Mucosa of rectum (tissue), 2 donors: ENCODE measurements at regions not wholly inside any gene's neighbourhood (a gene's known extent, or its start where the extent isn't known, plus 50 kb on each side); places are given as distances from the start of the nearest gene placed in this dataset.

ENCODE experiments used
- H3K27ac ChIP-seq, 2 donors: one replicate each; pipeline ENCODE4 v1.7.0; 2013; ENCODE audit warnings: inconsistent platforms in 2 of 2, low read depth in 2 of 2, low read length in 2 of 2
- H3K27me3 ChIP-seq, 2 donors: one replicate each; pipeline ENCODE4 v1.7.0; 2013; ENCODE audit warnings: low read length in 2 of 2; ENCODE audit not compliant: control insufficient read depth in 2 of 2, insufficient read depth in 2 of 2
- H3K36me3 ChIP-seq, 2 donors: one replicate each; pipeline ENCODE4 v1.7.0; 2013; ENCODE audit warnings: low read length in 2 of 2; ENCODE audit not compliant: control insufficient read depth in 2 of 2, insufficient read depth in 2 of 2
- H3K4me1 ChIP-seq, 2 donors: one replicate each; pipeline ENCODE4 v1.7.0; 2013; ENCODE audit warnings: low read length in 2 of 2, mild to moderate bottlenecking in 1 of 2; ENCODE audit not compliant: control insufficient read depth in 2 of 2, insufficient read depth in 2 of 2
- H3K4me3 ChIP-seq, 2 donors: one replicate each; pipeline ENCODE4 v1.7.0; 2013; ENCODE audit warnings: low read length in 2 of 2
- H3K9ac ChIP-seq, 2 donors: one replicate each; pipeline ENCODE4 v1.7.0; 2013; ENCODE audit warnings: low read length in 2 of 2, low read depth in 1 of 2, mild to moderate bottlenecking in 1 of 2
- H3K9me3 ChIP-seq, 2 donors: one replicate each; pipeline ENCODE4 v1.7.0; 2013; ENCODE audit warnings: low read length in 2 of 2; ENCODE audit not compliant: control insufficient read depth in 2 of 2
- donor health status: healthy.
- donor health status: Normal muscosa, but diverticular disease.

DNA sequence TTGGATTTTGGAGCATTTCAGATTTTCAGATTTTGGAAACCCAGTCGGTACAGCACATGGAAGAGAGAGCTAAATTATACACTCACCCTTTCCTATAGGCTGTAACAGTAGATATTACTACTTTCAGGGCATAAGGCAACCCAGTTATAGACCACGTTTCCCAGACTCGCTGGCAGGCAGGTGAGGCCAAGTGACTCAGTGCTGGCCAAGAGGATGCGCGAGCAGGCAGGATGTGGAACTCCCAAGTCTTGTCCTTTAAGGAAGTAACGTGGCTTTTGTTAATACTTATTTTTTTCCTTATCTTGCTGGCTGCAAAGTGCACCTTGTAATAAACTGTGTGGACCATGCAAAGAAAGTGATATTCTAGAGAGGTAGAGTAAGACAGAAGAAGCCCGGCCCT is 1160.1 kb downstream of the GATA3 start:
- H3K9me3 ChIP-seq, result no peaks in the 10 kb centered on the region
- no peaks in the 10 kb centered on the region for H3K4me1 ChIP-seq
- H3K9ac ChIP-seq, result no peak overlapping the region
- H3K27me3 ChIP-seq, result no peaks in the 10 kb centered on the region
- H3K27ac ChIP-seq, result no peak overlapping the region
- no peaks in the 10 kb centered on the region for H3K36me3 ChIP-seq
- H3K4me3 ChIP-seq, result no peak overlapping the region

DNA sequence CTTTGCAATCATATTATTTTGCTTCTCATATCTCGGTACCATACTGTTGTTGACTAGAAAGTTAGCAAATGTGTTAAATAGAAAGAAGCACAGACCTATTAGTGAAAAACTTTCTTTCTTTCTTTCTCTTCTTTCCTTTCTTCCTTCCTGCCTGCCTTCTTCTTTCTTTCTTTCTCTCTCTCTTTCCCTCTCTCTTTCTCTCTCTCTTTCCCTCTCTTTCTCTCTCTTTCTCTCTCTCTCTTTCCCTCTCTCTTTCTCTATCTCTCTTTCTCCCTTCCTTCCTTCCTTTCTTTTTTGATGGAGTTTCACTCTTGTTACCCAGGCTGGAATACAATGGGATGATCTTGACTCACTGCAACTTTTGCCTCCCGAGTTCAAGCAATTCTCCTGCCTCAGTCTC is 1160.6 kb downstream of the GATA3 start:
- no peaks in the 10 kb centered on the region for H3K9me3 ChIP-seq
- H3K27me3 ChIP-seq, result no peaks in the 10 kb centered on the region
- H3K4me1 ChIP-seq, result no peaks in the 10 kb centered on the region
- H3K27ac ChIP-seq, result no peak overlapping the region
- H3K4me3 ChIP-seq, result no peak overlapping the region
- no peaks in the 10 kb centered on the region for H3K36me3 ChIP-seq
- no peak overlapping the region for H3K9ac ChIP-seq

DNA sequence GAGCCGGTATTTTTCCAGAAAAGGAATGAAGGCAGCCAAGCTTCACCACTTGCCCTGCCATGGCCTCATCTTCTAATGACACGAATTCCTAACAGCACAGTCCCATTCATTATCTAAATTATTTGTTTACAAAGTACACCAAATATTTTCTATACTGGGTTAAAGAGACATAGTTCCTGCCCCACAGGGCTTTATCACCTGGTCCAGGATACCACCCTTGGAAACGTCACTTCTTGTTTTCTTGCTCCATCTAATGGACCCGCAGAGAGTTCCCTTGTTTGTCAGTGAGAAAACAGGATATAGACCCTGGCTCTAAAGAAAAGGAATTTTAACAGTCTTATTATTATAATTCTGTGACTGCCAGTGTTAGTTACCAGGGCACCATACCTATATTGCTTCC is 1165.4 kb downstream of the GATA3 start:
- Histone ChIP-seq H3K4me3 (no peak overlapping the region), H3K9me3 (no peaks in the 10 kb centered on the region), H3K4me1 (no peaks in the 10 kb centered on the region), H3K27me3 (no peaks in the 10 kb centered on the region), H3K27ac (no peak overlapping the region), H3K36me3 (no peaks in the 10 kb centered on the region), H3K9ac (no peak overlapping the region)

DNA sequence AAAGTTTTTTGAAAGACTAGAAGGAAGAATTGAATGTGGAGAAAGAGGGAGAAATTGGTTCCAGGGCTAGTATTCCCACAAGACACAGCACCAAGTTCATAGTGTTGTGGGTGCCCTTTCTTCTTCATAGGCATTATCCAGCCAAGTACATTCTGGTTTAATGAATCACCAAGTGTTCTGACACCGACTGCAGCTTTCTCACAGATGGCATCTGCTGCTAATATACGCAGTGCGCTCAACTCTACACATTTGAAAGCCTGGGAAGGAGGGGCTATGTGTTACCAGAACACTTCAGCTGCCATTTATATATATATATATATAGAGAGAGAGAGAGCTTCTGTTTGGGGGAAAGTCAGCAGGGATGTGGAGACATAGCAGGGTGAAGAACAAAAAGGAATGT is 1168.4 kb downstream of the GATA3 start:
- no peak overlapping the region for H3K4me3 ChIP-seq
- no peaks in the 10 kb centered on the region for H3K4me1 ChIP-seq

DNA sequence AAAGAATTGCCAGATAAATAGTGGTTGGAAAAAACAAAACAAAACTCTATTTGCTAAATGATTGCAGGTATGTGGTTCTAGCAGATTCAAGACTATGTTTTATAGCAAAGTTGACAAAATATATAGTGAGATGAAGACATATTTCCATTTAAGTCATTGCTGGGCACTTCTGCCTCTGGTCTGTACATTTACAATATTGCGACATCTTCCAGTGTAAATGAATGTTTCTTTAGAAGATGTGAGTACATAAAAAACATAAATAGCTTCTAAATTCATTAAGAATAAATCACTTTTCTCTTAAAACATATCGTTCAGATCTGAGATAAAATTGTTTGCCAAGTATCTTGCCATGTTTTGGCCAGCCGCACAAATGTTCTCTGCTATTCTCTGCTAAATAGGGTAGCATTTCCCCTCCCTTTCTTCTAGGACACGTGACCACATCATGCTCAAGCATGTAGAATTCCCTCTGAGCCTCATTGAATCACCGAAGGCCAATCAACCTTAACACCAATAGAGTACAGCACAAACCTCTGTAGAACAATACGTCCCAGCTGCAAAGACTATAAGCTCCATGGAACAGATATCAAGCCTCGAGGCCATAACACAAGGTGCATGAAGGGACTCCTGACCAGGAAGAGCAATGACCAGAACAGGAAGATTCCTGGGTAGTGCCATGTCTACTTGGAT is 1173.3 kb downstream of the GATA3 start:
- H3K9ac ChIP-seq, result no peak overlapping the region
- H3K27ac ChIP-seq, result no peak overlapping the region
- H3K36me3 ChIP-seq, result no peaks in the 10 kb centered on the region
- no peaks in the 10 kb centered on the region for H3K27me3 ChIP-seq
- H3K4me1 ChIP-seq, result no peaks in the 10 kb centered on the region
- H3K4me3 ChIP-seq, result no peak overlapping the region
- H3K9me3 ChIP-seq, result no peaks in the 10 kb centered on the region

More for the DNA sequence above, 1168.4 kb downstream of the GATA3 start:
- Histone ChIP-seq H3K27me3 (no peaks in the 10 kb centered on the region), H3K36me3 (no peaks in the 10 kb centered on the region), H3K27ac (no peak overlapping the region), H3K9me3 (no peaks in the 10 kb centered on the region), H3K9ac (no peak overlapping the region)

DNA sequence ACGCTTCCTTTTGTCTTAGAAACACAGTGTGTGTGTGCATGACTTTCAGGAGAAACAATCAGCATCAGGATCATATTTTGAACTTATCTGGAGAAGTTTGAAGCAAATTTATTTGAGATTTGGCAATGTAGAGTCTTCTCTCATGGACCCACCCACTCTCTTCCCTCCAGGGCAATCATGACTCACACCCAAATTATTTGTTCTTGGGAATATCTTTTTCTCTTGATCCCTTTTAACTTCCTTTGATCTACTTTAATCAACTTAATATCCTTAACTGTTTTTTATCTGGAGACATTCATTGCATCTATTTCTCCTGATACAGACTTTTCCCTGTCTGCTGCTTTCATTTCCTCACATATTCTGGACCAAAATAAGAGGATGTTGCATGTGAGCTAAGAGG is 1174.3 kb downstream of the GATA3 start:
- Histone ChIP-seq H3K9ac (no peak overlapping the region), H3K4me1 (no peaks in the 10 kb centered on the region), H3K27ac (no peak overlapping the region), H3K36me3 (no peaks in the 10 kb centered on the region), H3K4me3 (no peak overlapping the region), H3K9me3 (no peaks in the 10 kb centered on the region), H3K27me3 (no peaks in the 10 kb centered on the region)

DNA sequence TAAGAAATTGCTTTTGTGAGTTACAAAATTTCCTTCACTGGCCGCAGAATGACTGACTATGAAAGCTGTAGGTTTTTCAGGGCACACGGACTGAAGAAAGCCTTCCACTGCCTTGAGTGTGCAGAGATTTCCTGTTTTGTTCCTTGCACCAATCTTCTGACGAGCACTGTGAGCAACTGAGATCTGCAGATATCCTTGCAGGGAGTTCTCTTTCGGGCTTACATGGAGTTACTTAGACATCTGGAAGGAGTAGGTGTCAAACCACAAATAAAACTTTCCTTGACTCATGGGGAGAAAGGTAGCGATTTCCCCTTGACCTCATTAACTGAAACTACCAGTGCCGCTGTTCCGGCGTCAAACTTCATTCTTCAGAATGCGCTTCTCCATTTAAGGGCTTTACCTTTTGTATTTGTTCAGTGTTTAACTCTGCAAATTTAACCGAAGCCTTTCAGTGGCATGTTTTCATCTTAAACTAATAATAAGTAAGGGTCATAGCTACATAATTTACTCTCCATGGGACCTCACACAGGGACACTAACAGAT is 1175.3 kb downstream of the GATA3 start:
- Histone ChIP-seq H3K4me3 (no peak overlapping the region), H3K27ac (no peak overlapping the region), H3K27me3 (no peaks in the 10 kb centered on the region), H3K36me3 (no peaks in the 10 kb centered on the region), H3K4me1 (no peaks in the 10 kb centered on the region), H3K9me3 (no peaks in the 10 kb centered on the region), H3K9ac (no peak overlapping the region)

DNA sequence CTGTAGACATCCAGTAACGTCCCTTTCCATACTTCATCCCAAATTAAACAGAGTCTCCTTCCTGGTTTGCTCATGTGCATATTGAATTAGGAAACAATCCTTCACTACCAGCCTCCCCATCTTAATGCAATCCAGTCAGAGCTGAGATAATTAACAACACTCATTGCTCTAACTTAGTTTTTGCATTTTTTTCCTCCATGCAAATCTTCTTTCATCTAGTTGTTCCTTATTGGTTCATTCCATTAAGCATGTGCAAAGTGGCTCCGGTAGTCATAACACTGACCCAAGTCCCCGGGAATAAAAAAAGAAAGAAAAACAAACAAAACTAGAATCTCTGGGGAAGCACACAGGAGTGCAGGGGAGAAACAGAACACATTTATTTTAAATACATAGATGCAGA is 1176.1 kb downstream of the GATA3 start:
- Histone ChIP-seq H3K4me1 (no peaks in the 10 kb centered on the region), H3K36me3 (no peaks in the 10 kb centered on the region), H3K4me3 (no peak overlapping the region), H3K9ac (no peak overlapping the region), H3K27me3 (no peaks in the 10 kb centered on the region), H3K9me3 (no peaks in the 10 kb centered on the region), H3K27ac (no peak overlapping the region)

DNA sequence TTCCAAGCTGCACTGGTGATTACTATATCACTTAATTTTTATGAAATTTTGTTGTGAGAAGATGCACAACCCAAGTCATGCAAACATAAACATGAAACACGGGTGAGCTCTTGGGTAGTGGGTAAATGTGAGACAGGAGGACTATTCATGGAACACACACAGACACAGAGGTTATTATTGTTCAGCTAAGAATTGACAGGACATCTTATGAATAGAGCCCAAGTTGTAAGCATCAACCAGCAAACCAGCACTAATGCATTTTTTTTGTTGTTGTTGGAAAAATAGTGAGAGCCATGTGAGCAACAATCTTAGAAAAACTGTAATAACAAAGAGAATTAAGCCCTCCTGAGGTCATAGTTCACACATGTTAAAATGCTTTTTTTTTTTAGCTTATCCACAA is 1179.7 kb downstream of the GATA3 start:
- no peaks in the 10 kb centered on the region for H3K4me1 ChIP-seq
- no peak overlapping the region for H3K4me3 ChIP-seq
- H3K9ac ChIP-seq, result no peak overlapping the region
- peaks cover 0 to 2% of the 10 kb centered on the region in 2 donors for H3K27me3 ChIP-seq
- no peaks in the 10 kb centered on the region for H3K36me3 ChIP-seq
- H3K9me3 ChIP-seq, result no peaks in the 10 kb centered on the region
- H3K27ac ChIP-seq, result no peak overlapping the region

DNA sequence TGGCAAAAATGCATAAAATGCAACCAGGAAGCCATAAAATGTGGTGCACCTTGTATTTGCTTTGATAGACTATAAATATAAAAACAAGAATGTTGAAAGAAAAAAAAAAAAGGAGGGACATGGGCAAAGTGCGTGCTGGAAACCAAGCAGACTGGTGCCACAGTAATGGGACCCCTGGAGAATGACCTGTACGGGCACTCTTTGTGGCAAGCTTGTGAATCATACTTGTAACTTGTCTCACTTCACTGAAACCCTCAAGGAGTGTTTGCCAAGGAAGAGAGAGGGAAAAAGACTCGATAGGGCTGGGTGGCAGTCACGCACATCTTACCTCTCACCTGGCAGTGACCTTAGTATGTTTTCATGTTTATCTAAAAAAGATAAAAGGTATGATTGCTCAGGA is 1183.6 kb downstream of the GATA3 start:
- no peak overlapping the region for H3K4me3 ChIP-seq
- H3K36me3 ChIP-seq, result no peaks in the 10 kb centered on the region
- H3K27me3 ChIP-seq, result peaks cover 0 to 2% of the 10 kb centered on the region in 2 donors
- H3K27ac ChIP-seq, result no peak overlapping the region
- H3K9me3 ChIP-seq, result no peaks in the 10 kb centered on the region
- H3K4me1 ChIP-seq, result no peaks in the 10 kb centered on the region
- H3K9ac ChIP-seq, result no peak overlapping the region
